HG03095 (cell line): ENCODE measurements at regions not wholly inside any gene's neighbourhood (a gene's known extent, or its start where the extent isn't known, plus 50 kb on each side); places are given as distances from the start of the nearest gene placed in this dataset.

Source experiments
- ATAC-seq: cut with Tn5 transposase; IDR thresholded peaks from one replicate; pipeline ENCODE4 v1.9.1; 2021; ENCODE audit warnings: moderate library complexity; ENCODE audit not compliant: unreplicated experiment

GRCh38 chr7:81607987-81608386 is 161.9 kb downstream of the HGF start:
- ATAC-seq: no peak

GRCh38 chr7:81606078-81606863 is 163.6 kb downstream of the HGF start:
- no peak for ATAC-seq

- ATAC-seq: no peak
Observed at GRCh38 chr7:81605493-81605892, 164.4 kb downstream of the HGF start.

- no peak for ATAC-seq
Observed at GRCh38 chr7:81604808-81605174, 165.1 kb downstream of the HGF start.

- no peak for ATAC-seq
Observed at GRCh38 chr7:81604075-81604807, 165.6 kb downstream of the HGF start.

- no peak for ATAC-seq
Observed at GRCh38 chr7:81600608-81601007, 169.2 kb downstream of the HGF start.

GRCh38 chr7:81598951-81599350 is 170.9 kb downstream of the HGF start:
- ATAC-seq: no peak

- ATAC-seq: no peak
Observed at GRCh38 chr7:81594767-81595166, 175.1 kb downstream of the HGF start.

- ATAC-seq: no peak
Observed at GRCh38 chr7:81590131-81590530, 179.7 kb downstream of the HGF start.

- ATAC-seq: no peak
Observed at GRCh38 chr7:81584667-81585066, 185.2 kb downstream of the HGF start.

GRCh38 chr7:81583882-81584533 is 185.8 kb downstream of the HGF start:
- ATAC-seq: no peak

GRCh38 chr7:81583090-81583489 is 186.8 kb downstream of the HGF start:
- ATAC-seq: no peak

GRCh38 chr7:81577642-81578340 is 192.1 kb downstream of the HGF start:
- no peak for ATAC-seq

GRCh38 chr7:81574723-81575326 is 195.0 kb downstream of the HGF start:
- no peak for ATAC-seq

GRCh38 chr7:81573932-81574331 is 195.9 kb downstream of the HGF start:
- no peak for ATAC-seq

- no peak for ATAC-seq
Observed at GRCh38 chr7:81573128-81573527, 196.7 kb downstream of the HGF start.

GRCh38 chr7:81562581-81562980 is 207.3 kb downstream of the HGF start:
- ATAC-seq: no peak

GRCh38 chr7:81560708-81561107 is 209.1 kb downstream of the HGF start:
- ATAC-seq: no peak

GRCh38 chr7:81549484-81550016 is 220.3 kb downstream of the HGF start:
- no peak for ATAC-seq

- no peak for ATAC-seq
Observed at GRCh38 chr7:81534996-81535395, 234.9 kb downstream of the HGF start.

- ATAC-seq: no peak
Observed at GRCh38 chr7:81534446-81534845, 235.4 kb downstream of the HGF start.
